CD4-positive, alpha-beta T cell treated with Interleukin-12 subunit alpha and Interleukin-12 subunit beta, for 1 hour (primary cell): ENCODE measurements at regions not wholly inside any gene's neighbourhood (a gene's known extent, or its start where the extent isn't known, plus 50 kb on each side); places are given as distances from the start of the nearest gene placed in this dataset.

ENCODE experiments used
- DNase-seq: peaks from one replicate; pipeline ENCODE4 v3.0.0-alpha.2; 2020

DNA sequence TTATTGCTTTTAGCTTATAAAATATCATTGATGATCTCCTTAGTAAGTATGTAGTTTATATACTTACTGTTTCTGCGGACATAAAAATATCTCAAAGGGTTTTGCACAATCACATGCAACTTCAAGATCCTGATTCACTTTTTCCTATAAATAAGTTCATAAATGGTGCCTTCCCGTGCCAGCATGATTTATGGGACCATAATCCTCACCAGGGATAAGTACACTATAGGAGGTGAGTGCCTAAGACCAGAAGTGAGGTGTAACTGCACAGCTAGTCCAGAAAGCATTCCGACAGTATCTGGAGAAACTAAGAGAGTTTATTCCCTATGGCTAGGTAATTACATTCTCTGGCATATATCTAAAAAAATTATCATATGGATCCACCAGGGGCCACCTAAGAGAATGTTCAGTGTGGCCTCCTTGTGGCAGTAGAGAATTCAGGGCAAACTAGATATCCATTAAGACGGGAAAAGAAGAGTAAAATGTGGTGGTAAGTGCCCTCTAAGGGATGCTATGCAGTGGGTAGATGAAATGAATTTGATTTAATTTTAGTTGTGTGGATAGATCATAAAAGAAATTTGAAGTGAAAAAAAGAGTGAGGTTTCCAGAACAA lies 402.5 kb upstream of the SLC24A2 start:
- DNase-seq, result no peak

DNA sequence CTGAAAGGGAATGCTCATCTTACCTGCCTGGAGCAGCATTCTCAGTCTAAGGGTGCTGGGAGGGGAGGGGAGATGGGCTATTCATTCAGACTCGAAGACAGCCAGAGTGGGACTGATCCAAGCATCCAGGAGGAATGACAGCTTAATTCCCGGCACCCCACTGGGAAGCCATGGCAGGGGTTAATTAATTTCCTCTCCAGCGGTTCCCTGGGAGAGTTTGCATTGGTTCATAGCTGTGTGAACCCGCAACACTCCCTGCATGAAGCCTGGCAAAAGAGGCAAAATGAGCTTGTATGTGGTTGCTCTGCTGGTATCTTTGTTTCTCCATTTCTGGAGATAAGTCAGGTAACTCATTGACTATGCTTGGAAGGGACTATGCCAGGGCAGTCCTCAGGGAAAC lies 401.0 kb upstream of the SLC24A2 start:
- no peak for DNase-seq

DNA sequence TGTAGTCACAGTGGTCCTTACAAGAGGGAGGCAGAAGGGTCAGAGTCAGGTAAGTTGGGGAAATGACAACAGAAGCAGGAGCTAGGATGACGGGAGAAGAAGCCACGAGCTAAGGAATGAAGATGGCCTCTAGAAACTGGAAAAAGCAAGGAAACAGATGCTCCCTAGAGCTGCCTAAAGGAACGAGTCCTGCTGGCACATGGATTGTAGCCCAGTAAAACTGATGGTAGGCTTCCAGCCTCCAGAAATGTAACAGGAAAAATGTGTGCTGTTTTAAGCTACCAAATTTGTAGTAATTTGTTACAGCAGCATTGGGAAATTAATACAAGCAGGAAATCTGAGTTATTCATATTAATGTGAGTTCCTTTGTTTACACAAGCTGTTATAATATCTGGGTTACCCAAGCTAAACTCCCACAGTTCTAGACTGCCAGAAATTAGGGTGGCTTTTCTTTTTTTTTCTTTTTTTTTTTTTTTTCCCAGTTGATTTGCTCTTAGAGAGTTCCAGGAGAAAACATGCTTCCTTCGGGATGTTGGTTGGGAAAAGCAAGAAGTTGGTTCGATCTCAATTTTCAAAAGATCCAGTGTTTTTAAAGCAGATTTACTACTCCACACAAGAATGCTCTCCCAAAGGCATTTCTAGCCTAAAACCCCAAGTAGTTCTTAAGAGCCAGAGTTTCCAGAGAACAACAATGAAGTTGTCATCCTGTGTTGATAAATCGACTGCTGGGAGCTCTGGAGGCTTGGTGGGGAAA lies 400.0 kb upstream of the SLC24A2 start:
- DNase-seq, result no peak

DNA sequence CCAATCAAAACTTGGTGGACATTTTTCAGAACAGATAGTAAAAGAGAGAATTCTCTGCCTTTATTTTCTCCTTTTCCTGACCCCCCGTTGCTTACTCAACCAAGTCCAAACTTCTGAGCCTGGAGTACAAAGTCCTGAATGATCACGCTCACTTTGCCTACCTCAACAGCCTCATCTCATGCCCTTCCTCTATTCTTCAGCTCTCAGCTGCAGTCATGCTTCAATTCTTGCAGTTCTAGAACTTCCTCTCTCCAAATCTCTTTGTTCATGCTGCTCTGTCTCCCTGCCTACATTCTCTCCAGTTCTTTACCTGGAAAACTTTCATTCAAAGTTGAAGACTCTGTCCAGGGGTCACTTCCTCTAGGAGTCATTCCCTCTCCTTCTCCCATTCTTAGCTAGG lies 398.5 kb upstream of the SLC24A2 start:
- DNase-seq, result no peak

DNA sequence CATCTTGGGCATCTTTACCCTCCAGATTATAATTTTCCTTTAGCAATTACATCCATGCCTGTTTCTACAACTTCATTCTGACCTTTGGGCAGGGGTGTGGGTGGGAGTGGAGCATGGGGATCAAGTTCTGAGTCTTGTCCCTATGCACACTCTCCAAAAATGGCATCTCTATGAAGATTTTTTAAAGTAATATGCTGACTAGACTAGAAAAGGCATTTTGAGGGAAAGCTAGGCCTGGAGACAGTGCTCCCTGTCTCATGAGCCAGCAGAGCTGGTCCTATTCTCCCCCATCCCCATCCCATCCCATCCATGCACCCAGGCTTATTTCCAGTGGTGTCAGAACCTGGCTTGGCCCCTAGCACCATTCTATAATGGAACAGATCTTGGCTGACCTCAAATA lies 398.0 kb upstream of the SLC24A2 start:
- no peak for DNase-seq

DNA sequence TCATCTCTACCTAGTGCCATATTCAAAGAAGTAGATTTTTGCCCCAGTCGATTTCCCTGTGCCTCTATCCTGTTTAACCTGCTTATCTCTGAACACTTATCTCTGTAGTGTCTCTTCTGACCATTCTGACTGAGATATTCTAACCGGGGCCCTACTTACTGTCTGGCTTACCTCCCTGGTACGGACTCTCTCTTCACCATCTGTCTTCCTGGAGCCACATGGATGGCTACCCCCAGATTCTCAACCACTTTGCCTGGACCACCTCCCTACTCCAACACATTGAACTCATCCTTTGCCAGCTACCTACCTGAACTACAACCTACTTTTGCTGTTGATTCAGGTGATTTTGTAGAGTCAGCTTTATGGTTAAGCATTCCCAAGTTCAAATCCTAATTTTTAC lies 397.4 kb upstream of the SLC24A2 start:
- no peak for DNase-seq

DNA sequence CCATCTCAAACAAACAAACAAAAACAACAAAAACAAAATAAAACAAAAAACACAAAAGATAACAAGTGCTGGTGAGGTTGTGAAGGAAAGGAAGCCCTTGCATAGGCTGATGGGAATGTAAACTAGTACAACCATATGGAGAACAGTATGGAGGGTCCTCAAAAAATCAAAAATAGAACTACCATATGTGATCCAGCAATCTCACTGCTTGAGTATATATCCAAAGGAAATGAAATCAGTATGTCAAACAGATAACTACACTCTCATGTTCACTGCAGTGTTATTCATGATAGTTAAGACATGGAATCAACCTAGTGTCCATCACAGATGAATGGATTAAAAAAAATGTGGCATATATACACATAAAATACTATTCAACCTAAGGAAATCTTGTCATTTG lies 395.7 kb upstream of the SLC24A2 start:
- no peak for DNase-seq

DNA sequence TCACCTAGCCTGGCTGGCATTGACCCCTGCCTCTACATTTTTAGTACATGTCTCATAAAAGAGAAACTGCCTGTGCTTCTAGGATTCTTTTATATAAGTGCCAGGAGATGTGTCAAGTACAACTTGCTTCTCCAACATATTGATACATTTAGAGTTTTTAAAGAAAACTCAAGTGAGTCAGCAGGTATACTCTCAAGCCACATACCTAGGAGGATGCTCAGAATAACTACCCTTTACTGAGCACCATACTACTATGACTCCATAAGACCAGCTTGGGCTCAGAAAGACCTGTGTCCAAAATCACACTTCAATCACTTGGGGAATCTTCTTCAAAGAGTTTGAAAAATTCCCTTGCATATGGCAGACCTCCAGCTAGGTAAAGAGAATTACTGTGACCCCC lies 389.8 kb upstream of the SLC24A2 start:
- no peak for DNase-seq

DNA sequence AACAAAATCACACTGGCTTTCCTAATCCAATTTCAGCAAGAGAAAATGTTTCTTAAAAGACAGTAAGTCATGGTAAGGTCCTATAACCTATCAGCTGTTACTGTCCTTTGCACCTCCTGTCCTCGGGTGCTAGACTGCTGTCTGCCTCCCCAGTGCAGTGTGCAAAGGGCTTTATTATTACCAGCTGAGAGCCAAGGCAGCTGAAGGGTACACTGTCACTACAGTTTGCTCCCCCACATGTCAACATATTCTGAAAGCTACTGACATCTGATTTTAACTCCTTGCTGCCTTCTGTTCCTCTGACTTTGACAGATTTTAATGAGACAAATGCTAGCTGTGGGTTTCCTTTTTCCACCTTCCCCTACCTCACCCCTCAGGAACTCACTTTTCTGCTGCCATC lies 389.4 kb upstream of the SLC24A2 start:
- DNase-seq, result no peak

DNA sequence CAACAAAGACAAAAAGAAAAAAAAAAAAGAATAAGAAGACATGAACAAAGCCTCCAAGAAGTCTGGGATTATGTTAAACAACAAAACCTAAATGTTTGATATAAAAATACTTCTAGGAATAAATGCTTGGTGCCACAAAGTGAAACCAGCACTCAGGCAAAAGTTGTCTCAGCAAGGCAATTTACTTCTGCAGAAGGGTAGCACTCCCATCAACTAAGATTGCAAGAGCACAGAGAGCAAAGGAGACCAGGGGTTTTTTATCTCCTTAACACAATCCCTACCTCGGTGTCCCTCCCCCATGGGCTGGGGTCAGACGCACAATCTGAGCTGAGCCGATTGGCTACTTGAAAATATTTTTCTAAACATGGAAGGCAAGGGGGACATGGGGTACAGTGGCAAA lies 381.3 kb upstream of the SLC24A2 start:
- DNase-seq, result no peak

DNA sequence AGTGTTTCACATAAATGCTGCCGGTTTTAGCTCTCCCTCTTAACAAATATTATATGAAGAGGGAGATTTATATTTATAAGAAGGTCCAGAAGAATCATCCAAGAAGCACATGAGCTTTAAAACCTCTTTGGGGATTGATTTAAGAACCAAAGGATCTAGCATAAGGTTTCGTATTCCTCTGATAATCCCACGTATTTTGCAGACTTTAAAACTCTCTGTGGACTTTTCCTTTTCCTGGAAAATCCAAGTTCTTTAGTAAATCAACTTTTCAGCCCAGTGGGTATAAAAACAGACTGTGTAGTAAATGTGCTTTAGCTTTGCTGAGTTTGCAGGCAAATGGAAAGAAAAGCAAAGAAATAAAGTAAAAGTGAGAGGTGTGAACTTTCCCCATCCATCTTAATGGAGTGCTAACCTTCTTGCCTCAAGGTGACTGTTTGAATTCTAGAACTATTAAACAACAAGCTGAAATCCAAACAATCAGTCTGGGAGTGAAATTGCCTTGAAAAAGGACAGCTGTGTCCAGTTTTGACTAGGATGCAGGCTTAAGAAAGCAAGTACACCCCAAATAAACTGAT lies 363.4 kb upstream of the SLC24A2 start:
- DNase-seq, result no peak

DNA sequence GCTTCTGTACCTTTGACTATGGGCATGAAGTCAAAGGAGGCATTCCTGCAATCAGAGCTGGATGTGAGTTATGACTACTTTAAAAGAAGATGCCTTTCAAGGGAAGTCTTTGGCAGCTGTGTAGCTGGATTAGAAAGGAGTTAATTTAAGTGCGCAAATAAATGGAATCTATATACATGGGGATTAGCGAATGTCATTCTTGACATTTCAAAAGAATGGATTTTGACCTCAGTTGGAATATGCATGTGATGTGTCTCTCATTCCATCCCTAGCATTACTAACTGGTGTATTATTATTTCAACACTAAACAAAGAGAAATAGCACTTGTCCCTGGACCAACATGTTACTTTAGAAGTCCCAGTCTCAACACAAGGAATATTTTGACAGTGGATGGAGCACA lies 359.6 kb upstream of the SLC24A2 start:
- no peak for DNase-seq

DNA sequence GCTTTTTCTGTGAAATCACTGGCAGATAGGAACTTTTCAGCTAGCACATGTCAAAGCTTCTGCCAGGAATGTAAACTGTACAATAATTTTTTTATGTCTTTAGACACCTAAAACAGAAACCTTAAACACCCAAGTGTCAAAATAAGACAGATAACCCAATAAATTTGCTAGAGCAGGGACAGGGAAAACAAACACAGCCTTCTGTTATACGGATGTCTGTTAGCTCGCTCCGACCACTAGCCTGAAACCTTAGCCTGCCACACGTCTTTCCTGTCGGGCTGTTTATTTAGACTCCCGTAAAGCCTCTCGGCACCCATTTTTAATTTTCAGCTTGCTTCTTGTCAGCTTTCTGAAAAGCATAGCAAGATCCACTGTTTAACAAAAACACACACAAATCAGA lies 355.4 kb upstream of the SLC24A2 start:
- DNase-seq, result no peak

DNA sequence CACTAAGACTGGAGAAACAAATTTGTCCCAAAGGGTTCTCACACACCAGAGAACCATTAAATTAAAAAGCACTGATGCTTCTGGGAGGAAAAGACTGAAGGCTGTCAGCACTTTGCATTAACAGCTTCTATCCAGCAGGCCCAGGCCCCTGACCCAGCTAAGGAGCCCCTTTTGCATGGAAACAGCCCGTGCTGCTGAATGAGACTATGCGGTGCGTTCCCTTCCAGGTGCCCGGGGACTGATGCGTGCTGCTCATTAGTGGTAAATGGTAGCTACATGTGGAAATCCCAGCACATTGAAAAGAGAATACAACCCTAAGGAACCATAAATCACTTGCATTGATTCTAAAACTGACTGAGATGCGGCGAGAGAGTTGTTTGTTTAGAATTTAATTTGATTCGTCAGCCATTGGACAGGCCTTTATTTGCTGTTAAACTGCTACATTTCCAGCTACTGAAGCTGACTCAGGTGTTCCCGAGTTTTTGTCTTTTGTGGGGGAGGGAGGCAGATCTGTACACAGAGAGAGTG lies 351.0 kb upstream of the SLC24A2 start:
- DNase-seq, result no peak

DNA sequence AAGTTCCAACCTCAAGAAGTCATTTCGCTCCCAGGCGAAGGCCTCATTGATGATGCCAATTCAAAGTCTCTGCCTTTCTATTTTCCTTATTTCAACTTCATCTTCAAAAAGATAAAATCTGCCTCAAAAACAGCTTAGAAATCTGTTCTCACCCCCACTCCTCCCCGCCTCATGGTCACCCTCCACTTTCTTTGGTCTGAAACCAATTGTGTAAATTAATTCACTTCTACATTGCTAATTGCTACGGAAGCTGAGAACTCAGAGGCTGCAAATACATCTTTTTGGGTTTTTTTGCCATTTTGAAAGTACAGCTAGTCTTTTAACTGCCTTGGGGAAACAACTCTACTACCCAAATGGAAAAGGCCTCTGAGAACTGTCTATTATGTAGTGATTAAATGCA lies 350.0 kb upstream of the SLC24A2 start:
- DNase-seq, result no peak

DNA sequence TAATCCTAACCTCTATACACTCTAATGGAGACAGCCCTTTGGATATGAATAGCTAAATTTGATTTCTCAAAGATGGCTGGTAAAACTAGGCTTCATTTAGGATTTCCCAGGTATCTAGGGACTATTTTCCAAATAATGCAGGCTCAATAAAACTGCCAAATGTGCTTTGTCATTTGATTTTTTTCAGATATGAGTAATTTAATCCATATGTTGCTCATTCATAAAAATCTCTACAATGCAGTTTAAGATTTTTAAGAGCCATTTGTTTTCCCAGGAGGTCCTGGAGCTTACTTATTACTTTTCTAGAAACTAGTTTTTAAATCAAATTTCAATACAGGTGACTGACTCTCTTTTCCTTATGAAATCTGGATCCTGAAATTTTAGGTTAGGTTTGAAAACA lies 349.3 kb upstream of the SLC24A2 start:
- DNase-seq, result no peak

DNA sequence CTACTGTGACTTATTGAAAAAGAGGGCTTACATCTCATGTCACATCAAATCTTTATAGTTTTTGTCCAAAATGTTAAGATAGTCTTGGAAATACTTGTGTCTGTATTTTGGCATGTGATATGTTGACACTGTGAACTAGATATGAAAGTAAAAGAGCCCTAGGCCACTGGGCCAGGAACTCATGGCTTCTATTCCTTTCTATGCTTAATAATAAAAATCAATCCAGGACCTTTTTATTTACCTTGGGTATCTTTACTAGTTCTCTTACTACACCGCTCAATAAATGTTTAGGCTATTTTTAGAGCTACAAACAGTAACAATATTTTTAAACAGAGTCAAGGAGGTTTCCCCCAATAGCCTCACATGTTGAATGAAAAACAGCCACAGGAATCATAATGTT lies 348.6 kb upstream of the SLC24A2 start:
- no peak for DNase-seq

DNA sequence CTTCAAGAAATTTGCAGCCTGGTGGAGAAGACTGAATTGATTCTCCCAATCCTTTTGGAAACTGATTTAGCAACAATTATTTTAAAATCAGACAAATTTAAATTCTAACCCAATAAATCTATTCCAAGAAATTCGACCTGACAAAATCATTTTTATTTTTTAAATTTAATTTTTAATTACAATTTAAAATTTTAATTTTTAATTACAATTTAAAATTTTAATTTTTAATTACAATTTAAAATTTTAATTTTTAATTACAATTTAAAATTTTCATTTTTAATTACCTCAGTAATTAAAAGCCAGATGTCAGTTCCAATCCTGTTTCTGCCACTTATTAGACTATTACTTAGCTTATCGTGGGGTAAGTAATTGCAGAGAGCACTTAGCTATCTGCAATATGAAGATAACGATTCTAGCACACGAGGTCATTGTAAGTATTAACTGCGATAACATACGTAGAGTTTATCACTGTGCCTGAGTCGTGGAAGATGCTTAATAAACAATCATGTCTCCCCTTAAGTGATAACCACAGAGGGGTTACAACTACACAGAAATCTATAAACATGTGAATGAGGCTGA lies 346.4 kb upstream of the SLC24A2 start:
- DNase-seq, result no peak

DNA sequence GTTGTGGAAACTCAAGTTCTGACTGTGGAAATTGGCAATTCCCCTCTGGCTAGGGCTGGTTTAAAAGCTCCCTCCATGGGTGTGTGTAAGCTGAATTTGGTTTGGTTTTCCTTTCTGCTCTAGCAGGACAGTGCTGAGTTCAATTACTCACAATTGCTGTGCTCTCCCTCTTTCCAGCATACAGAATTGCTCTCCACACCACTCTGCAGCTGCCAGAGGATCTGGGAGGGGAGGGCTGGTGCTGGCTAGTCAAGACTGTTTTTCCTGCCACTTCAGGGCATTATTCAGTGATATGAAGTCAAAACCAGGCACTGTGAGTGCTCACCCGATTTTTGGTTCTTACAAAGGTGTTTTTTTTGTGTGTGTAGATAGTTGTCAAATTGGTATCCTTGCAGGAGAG lies 336.9 kb upstream of the SLC24A2 start:
- no peak for DNase-seq

DNA sequence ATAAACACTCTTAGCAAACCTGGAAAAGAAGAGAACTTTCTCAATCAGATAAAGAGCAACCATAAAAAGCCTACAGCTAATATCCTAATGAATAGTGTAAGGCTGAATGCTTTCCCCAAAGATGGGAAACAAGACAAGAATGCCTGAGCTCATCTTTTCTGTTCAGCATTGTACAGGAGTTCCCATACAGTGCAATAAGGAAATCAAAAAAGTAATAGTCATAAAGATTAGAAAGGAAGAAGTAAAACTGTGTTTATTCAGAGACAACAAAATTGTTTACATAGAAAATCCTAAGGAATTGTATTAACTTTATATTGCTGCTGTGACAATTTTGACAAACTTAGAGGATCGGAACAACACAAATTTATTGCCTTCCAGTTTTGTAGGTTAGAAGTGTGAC lies 330.7 kb upstream of the SLC24A2 start:
- DNase-seq, result no peak

DNA sequence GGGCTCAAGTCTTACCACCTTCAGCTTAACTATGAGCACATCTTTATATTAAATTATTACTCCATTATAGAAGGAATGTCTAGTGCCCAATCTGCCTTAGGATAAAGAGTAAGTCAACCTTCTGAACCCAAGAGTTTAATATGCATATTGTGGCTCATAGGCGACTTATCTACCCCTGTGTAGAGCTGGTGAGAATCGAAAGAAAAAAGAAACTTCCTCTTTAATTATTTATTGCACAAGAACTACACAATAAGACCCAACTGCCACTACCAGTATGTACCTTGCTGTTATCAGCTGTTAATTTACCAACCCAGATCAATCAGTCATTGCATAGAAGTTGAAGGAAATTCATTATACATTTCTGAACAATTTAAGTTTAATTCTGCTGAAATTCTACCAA lies 329.1 kb upstream of the SLC24A2 start:
- DNase-seq, result no peak

DNA sequence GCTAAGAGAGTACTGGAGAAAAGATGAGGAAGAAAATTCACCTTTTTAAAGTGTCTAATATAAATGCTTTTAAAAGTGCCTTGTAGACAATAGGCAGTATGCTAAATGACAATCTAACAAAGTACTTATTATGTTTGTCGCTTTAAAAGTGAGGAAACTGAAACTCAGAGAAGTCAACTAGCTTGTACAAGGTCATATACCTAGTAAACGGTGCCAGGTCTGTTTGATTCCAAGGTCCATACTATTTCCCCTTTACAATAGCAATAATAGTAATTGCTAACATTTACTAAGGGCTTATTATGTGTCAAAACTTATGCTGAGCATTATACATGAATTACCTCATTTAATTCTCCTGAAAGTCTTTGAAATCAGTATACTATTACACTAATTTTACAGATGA lies 328.6 kb upstream of the SLC24A2 start:
- DNase-seq, result no peak

DNA sequence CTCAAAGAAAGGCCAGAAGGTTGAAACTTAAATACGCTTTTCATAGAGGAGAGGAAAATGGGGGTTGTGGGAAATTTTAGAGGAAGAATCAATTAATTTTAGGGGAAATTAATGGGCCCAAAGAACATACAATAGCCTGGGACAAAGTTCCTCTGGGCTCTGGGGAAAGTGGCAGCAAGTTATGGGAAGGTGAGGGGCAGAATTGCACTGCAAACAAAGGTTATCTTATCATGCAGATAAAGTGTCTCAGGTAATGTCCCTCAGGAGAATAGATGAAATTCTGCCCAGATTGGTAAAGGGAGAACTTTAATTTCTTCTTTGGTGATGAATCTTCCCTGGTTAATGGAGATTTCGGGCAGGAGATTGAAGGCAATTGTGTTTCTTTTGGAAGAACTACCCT lies 326.1 kb upstream of the SLC24A2 start:
- DNase-seq, result no peak

DNA sequence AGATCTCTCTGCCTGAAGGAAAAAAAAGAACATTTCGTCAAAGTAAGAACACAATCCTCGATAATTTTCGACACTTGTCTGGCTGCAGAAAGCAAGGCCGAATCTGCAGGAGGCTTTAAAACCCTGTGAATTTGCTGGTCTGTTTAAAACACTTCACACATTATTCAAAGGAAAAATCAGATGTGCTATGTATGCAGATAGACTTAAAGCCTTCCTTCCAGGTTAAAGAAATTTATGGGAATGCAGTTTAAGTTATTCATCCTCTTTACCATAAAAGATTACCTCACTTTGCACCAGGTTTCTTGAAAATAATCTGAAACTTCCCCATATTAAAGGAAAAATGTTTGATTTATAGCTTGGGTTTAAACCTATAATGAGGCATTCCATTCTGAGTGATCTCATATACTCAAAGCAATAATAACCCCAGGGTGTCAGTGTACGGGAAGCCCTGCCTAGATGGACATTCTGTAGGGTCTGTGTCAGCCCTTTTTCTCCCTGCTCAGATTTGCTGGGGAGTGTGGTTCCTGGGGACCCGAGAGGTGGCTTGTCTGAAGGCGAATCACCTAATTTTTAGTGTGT lies 323.5 kb upstream of the SLC24A2 start:
- no peak for DNase-seq
